ENCODE measurements at regions not wholly inside any gene's neighbourhood (a gene's known extent, or its start where the extent isn't known, plus 50 kb on each side); places are given as distances from the start of the nearest gene placed in this dataset.
"Not testable (repeated sequence)": the region's sequence is repeated elsewhere in the genome, so short reads cannot be mapped to it uniquely, and the experiment has no call there.

- not testable (repeated sequence) for DNase-seq (ENCODE audit: low spot score)
These were observed 97.6 kb downstream of the GPX5 start for GRCh38 chr6:28623242-28623641.

- not testable (repeated sequence) for DNase-seq (ENCODE audit: low spot score)
These were observed 100.7 kb downstream of the GPX5 start for GRCh38 chr6:28626386-28626785.

- DNase-seq (ENCODE audit: low spot score) = no peak
These were observed 106.7 kb downstream of the GPX5 start for GRCh38 chr6:28632326-28632851.

GRCh38 chr6:28633445-28634215 is 107.9 kb downstream of the GPX5 start:
- DNase-seq (ENCODE audit: low spot score) = peak; percentile 79

- no peak for DNase-seq (ENCODE audit: low spot score)
These were observed 108.7 kb downstream of the GPX5 start for GRCh38 chr6:28634411-28634760.

- peak; percentile 96 for DNase-seq (ENCODE audit: low spot score)
These were observed 109.3 kb downstream of the GPX5 start for GRCh38 chr6:28634761-28635546.

GRCh38 chr6:28635547-28636158 is 110.0 kb downstream of the GPX5 start:
- DNase-seq (ENCODE audit: low spot score) = peak; percentile 78

GRCh38 chr6:28638787-28639430 is 113.2 kb downstream of the GPX5 start:
- DNase-seq (ENCODE audit: low spot score) = no peak

- DNase-seq (ENCODE audit: low spot score) = not testable (repeated sequence)
These were observed 114.0 kb downstream of the GPX5 start for GRCh38 chr6:28639445-28640290.

- DNase-seq (ENCODE audit: low spot score) = peak; percentile 81
These were observed 117.5 kb downstream of the GPX5 start for GRCh38 chr6:28643017-28643740.

GRCh38 chr6:28646650-28647049 is 121.0 kb downstream of the GPX5 start:
- DNase-seq (ENCODE audit: low spot score) = no peak

- DNase-seq (ENCODE audit: low spot score) = peak; percentile 91
These were observed 122.6 kb downstream of the GPX5 start for GRCh38 chr6:28648035-28648877.

GRCh38 chr6:28648878-28649375 is 123.2 kb downstream of the GPX5 start:
- peak; percentile 37 for DNase-seq (ENCODE audit: low spot score)

- DNase-seq (ENCODE audit: low spot score) = no peak
These were observed 125.5 kb downstream of the GPX5 start for GRCh38 chr6:28651161-28651560.

- no peak for DNase-seq (ENCODE audit: low spot score)
These were observed 128.2 kb downstream of the GPX5 start for GRCh38 chr6:28653876-28654275.

- no peak for DNase-seq (ENCODE audit: low spot score)
These were observed 129.5 kb downstream of the GPX5 start for GRCh38 chr6:28655164-28655563.

GRCh38 chr6:28656715-28657114 is 131.0 kb downstream of the GPX5 start:
- DNase-seq (ENCODE audit: low spot score) = no peak

- peak; percentile 63 for DNase-seq (ENCODE audit: low spot score)
These were observed 131.7 kb downstream of the GPX5 start for GRCh38 chr6:28657381-28657768.

- DNase-seq (ENCODE audit: low spot score) = peak; percentile 86
These were observed 132.2 kb downstream of the GPX5 start for GRCh38 chr6:28657769-28658465.
